Umbilical cord (tissue), 1 donor: ENCODE measurements at regions not wholly inside any gene's neighbourhood (a gene's known extent, or its start where the extent isn't known, plus 50 kb on each side); places are given as distances from the start of the nearest gene placed in this dataset.

Experiments used
- DNase-seq: peaks from one replicate; pipeline ENCODE4 v3.0.0-alpha.2; 2015; ENCODE audit warnings: low spot score

DNA sequence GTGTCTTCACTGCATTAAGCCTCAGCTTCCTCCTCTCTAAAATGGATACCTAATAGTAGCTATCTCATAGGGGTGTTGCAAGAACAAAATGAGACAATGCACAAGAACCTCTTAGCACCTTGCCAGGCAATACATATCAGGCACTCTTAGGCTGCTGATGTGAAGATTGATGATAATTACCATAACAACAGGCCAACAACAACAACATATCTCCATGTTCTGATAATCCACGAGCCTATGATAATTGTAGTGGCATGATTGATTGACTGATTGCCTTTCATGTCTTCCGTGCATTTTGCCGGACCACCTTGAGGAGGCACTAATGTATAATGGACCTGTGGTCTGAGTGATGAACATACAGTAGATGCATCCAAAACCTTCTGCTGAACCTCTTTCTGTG lies 50.7 kb upstream of the WSCD2 start:
- DNase-seq = no peak
